Coronary artery (tissue), 2 donors: ENCODE measurements at regions not wholly inside any gene's neighbourhood (a gene's known extent, or its start where the extent isn't known, plus 50 kb on each side); places are given as distances from the start of the nearest gene placed in this dataset.

Experiments
- DNase-seq: peaks from one replicate; pipeline ENCODE4 v3.0.0-alpha.2; 2017; ENCODE audit warnings: low spot score
- H3K27ac ChIP-seq, 2 donors: fragments of 200-600 bp; sonication (generic); one replicate each; pipeline ENCODE4 v1.5.1; 2016 to 2019
- H3K4me3 ChIP-seq: fragments of 200-600 bp; sonication (generic); 2 replicates; pipeline ENCODE4 v1.5.1; 2016; ENCODE audit warnings: mild to moderate bottlenecking, moderate library complexity
- CTCF ChIP-seq: fragments of 200-600 bp; sonication (generic); IDR thresholded peaks from one replicate; pipeline ENCODE4 v1.5.1; 2019; ENCODE audit warnings: antibody characterized with exemption

GRCh38 chrX:67780694-67781109 lies 236.9 kb downstream of the AR start:
- no peak for TF ChIP-seq CTCF
- Histone ChIP-seq H3K4me3 (peak overlapping the region; percentile 18), H3K27ac (peak overlapping the region; percentile 64 to 88)
- DNase-seq, result peak; percentile 84

DNA sequence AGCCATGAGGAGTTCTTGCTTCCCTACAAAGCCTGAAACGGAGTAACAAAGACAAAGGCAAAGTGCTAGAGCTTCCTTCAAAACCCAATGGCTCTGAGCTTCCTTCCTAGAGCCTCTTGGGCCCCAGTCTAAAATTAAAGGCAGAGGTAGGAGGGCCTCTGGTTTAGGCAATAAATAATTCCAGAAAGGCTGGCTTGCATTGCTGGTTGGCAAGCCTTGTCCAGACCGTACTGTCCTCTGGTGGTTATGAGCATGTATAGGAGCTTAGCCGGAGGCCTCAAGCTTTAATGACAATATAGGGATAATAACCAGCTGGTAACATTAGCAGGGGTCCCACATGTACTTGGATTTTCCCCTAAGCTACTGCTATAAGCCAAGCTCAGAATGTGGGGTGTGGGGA lies 237.3 kb downstream of the AR start:
- H3K27ac ChIP-seq, result peak overlapping the region; percentile 64 to 88
- H3K4me3 ChIP-seq, result peak overlapping the region; percentile 18
- no peak for TF ChIP-seq CTCF
- no peak for DNase-seq

DNA sequence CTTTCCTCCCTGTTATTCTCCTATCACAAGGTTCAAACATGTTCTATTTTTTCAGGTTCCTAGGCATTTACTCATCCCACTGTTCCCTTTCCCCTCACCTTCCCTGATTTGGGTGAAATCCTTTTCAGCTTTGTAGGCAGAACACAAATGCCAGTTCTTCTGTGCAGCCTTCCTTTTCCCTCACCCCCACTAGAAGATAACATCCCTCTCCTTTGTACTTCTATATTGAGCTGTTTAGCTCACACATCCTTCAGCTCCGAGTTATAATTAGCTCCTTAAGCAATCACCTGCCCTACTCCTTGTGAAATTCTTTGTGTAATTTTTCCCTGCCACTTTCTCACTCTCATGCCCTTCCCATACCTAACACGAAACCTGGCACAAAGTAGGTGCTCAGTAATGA lies 240.9 kb downstream of the AR start:
- TF ChIP-seq CTCF, result no peak
- DNase-seq, result no peak
- no peak overlapping the region for H3K27ac ChIP-seq
- H3K4me3 ChIP-seq, result no peak overlapping the region

- DNase-seq, result no peak
- Histone ChIP-seq H3K27ac (no peak overlapping the region), H3K4me3 (no peak overlapping the region)
- no peak for TF ChIP-seq CTCF
Observed at GRCh38 chrX:67787196-67787595, 243.4 kb downstream of the AR start.

- DNase-seq, result no peak
- no peak overlapping the region for H3K27ac ChIP-seq
- no peak for TF ChIP-seq CTCF
- no peak overlapping the region for H3K4me3 ChIP-seq
Observed at GRCh38 chrX:67789536-67789935, 245.7 kb downstream of the AR start.
